IMR-90 (cell line): ENCODE measurements at regions not wholly inside any gene's neighbourhood (a gene's known extent, or its start where the extent isn't known, plus 50 kb on each side); places are given as distances from the start of the nearest gene placed in this dataset.

ENCODE experiments used
- ATAC-seq: fragments of 200-7000 bp; cut with Tn5 transposase; 2 replicates; pipeline ENCODE4 v1.9.1; 2020; ENCODE audit warnings: low read depth, mild to moderate bottlenecking, moderate library complexity
- BruUV-seq: library from RNA; stranded (reverse); fragments of 400-500 nt; replicated peaks from 2 replicates; lab custom pipeline; 2021; lab: Mats Ljungman, UMichigan
- CTCF ChIA-PET: fragments of 300-600 bp; formaldehyde crosslinking; extraction: SDS; loops from one replicate; lab custom pipeline; 2021; ENCODE audit warnings: antibody characterized with exemption; lab: Yijun Ruan, JAX
- POLR2A ChIA-PET: fragments of 300-600 bp; sonication (Branson Sonifier 250); formaldehyde crosslinking; loops from one replicate; lab custom pipeline; 2022; ENCODE audit warnings: antibody characterized with exemption; ENCODE audit not compliant: unreplicated experiment; lab: Charles Lee
- DNase-seq: peaks from one replicate; pipeline ENCODE4 v3.0.0; 2013
- H2AFZ ChIP-seq: replicated peaks from 2 replicates; pipeline ENCODE3; 2013; ENCODE audit warnings: low read length, mild to moderate bottlenecking; ENCODE audit not compliant: poor library complexity
- H2AK5ac ChIP-seq: 2 replicates; pipeline ENCODE4 v1.6.1; 2013; ENCODE audit warnings: low read depth, low read length, inconsistent platforms
- H2AK9ac ChIP-seq: replicated peaks from 2 replicates; pipeline ENCODE3; 2013; ENCODE audit warnings: mild to moderate bottlenecking, low read depth, low read length, moderate library complexity; ENCODE audit not compliant: poor library complexity
- H2BK120ac ChIP-seq: 2 replicates; pipeline ENCODE4 v1.6.1; 2013; ENCODE audit warnings: low read depth, low read length, inconsistent platforms
- H2BK15ac ChIP-seq: 3 replicates; pipeline ENCODE4 v1.6.1; 2013; ENCODE audit warnings: low read depth, low read length, inconsistent platforms
- H2BK20ac ChIP-seq: 2 replicates; pipeline ENCODE4 v1.6.1; 2013; ENCODE audit warnings: low read depth, mild to moderate bottlenecking, inconsistent platforms, low read length, moderate library complexity
- H2BK5ac ChIP-seq: 2 replicates; pipeline ENCODE4 v1.6.1; 2013; ENCODE audit warnings: mild to moderate bottlenecking, low read depth, low read length, inconsistent platforms; ENCODE audit not compliant: poor library complexity, severe bottlenecking
- H3K14ac ChIP-seq: replicated peaks from 2 replicates; pipeline ENCODE4 v1.6.1; 2013; ENCODE audit warnings: low read depth, low read length, inconsistent platforms
- H3K18ac ChIP-seq: 2 replicates; pipeline ENCODE4 v1.6.1; 2013; ENCODE audit warnings: low read depth, low read length, control low read depth
- H3K23ac ChIP-seq: 2 replicates; pipeline ENCODE4 v1.6.1; 2013; ENCODE audit warnings: low read depth, low read length, inconsistent platforms
- H3K27ac ChIP-seq: 2 replicates; pipeline ENCODE4 v1.5.1; 2013; ENCODE audit warnings: mild to moderate bottlenecking, control low read depth, low read length; ENCODE audit not compliant: insufficient read depth
- H3K27me3 ChIP-seq: 2 replicates; pipeline ENCODE4 v1.6.1; 2013; ENCODE audit warnings: low read length; ENCODE audit not compliant: control insufficient read depth, insufficient read depth
- H3K36me3 ChIP-seq: 2 replicates; pipeline ENCODE4 v1.6.1; 2013; ENCODE audit warnings: low read length, mixed read lengths; ENCODE audit not compliant: control insufficient read depth, insufficient read depth
- H3K4ac ChIP-seq: 2 replicates; pipeline ENCODE4 v1.6.1; 2013; ENCODE audit warnings: low read depth, low read length, inconsistent platforms
- H3K4me1 ChIP-seq: 2 replicates; pipeline ENCODE4 v1.6.1; 2013; ENCODE audit warnings: low read length, mixed read lengths; ENCODE audit not compliant: control insufficient read depth, insufficient read depth
- H3K4me2 ChIP-seq: 2 replicates; pipeline ENCODE4 v1.6.1; 2013; ENCODE audit warnings: low read depth, mild to moderate bottlenecking, control low read depth, low read length, moderate library complexity
- H3K4me3 ChIP-seq: 2 replicates; pipeline ENCODE4 v1.5.1; 2013; ENCODE audit warnings: low read depth, mild to moderate bottlenecking, control low read depth, low read length, moderate library complexity; ENCODE audit not compliant: insufficient read depth
- H3K56ac ChIP-seq: 2 replicates; pipeline ENCODE4 v1.6.1; 2013; ENCODE audit warnings: low read length, inconsistent platforms; ENCODE audit not compliant: insufficient read depth; ENCODE audit errors: extremely low read depth
- H3K79me1 ChIP-seq, 2 experiments: 2 replicates each; pipeline ENCODE4 v1.6.1; 2013; ENCODE audit warnings: low read length in 2 of 2, inconsistent platforms in 1 of 2, low read depth in 1 of 2
- H3K9ac ChIP-seq: 2 replicates; pipeline ENCODE4 v1.6.1; 2013; ENCODE audit warnings: low read depth, low read length, control low read depth
- H3K9me1 ChIP-seq: 2 replicates; pipeline ENCODE4 v1.6.1; 2013; ENCODE audit warnings: low read length, inconsistent platforms; ENCODE audit not compliant: insufficient read depth
- H3K9me3 ChIP-seq: 2 replicates; pipeline ENCODE4 v1.6.1; 2013; ENCODE audit warnings: low read length; ENCODE audit not compliant: control insufficient read depth, insufficient read depth
- H4K20me1 ChIP-seq: 2 replicates; pipeline ENCODE4 v1.6.1; 2013; ENCODE audit warnings: low read length, inconsistent platforms; ENCODE audit not compliant: insufficient read depth
- H4K5ac ChIP-seq: 2 replicates; pipeline ENCODE4 v1.6.1; 2013; ENCODE audit warnings: mild to moderate bottlenecking, low read depth, low read length, control low read depth
- H4K8ac ChIP-seq, 2 experiments: 2 replicates each; pipeline ENCODE4 v1.6.1; 2013; ENCODE audit warnings: low read depth in 2 of 2, low read length in 2 of 2, control low read depth in 1 of 2, inconsistent platforms in 1 of 2
- H4K91ac ChIP-seq: 2 replicates; pipeline ENCODE4 v1.6.1; 2013; ENCODE audit warnings: low read depth, low read length, inconsistent platforms; ENCODE audit not compliant: insufficient read depth
- MXI1 ChIP-seq: IDR thresholded peaks from 2 replicates; pipeline ENCODE4 v1.6.1; 2012; ENCODE audit warnings: low read depth, mild to moderate bottlenecking, low read length, moderate library complexity, borderline replicate concordance
- dilution Hi-C: fragments of 300-500 bp; cut with HindIII; formaldehyde crosslinking; loops from one replicate; pipeline ENCODE4 v1.14.3; 2018; ENCODE audit warnings: low sequenced_read_pairs; ENCODE audit not compliant: unreplicated experiment
- in situ Hi-C: fragments of 300-500 bp; cut with MboI; formaldehyde crosslinking; loops from 3 replicates; pipeline ENCODE4 v1.14.3; 2019; ENCODE audit warnings: low sequenced_read_pairs, inconsistent platforms, mixed read lengths
- intact Hi-C: fragments of 100-400 bp; cut with micrococcal nuclease; formaldehyde crosslinking; loops from 2 replicates; pipeline ENCODE4 v1.10.0; 2022

- ATAC-seq (no peak), DNase-seq (no peak)
- Histone ChIP-seq H3K27ac (no peak overlapping the region), H4K5ac (no peak overlapping the region), H3K36me3 (no peaks in the 10 kb centered on the region), H2AK5ac (no peak overlapping the region), H3K14ac (no peak overlapping the region), H3K18ac (no peak overlapping the region), H3K4me3 (no peak overlapping the region), H3K4me1 (0 out of 2 replicates have a peak, but pooled peaks cover 2% of the 10 kb centered on the region), H3K23ac (no peak overlapping the region), H2AFZ (no peak overlapping the region), H2BK15ac (no peak overlapping the region), H2AK9ac (peak overlapping the region; percentile 26), H2BK5ac (no peak overlapping the region), H4K8ac (no peak overlapping the region), H3K4ac (no peak overlapping the region), H4K91ac (no peak overlapping the region), H3K56ac (no peak overlapping the region), H4K20me1 (no peaks in the 10 kb centered on the region), H3K9ac (no peak overlapping the region), H3K79me1 (no peaks in the 10 kb centered on the region), H3K4me2 (no peak overlapping the region), H2BK120ac (no peak overlapping the region), H3K9me3 (no peaks in the 10 kb centered on the region), H3K27me3 (peaks cover 33% of the 10 kb centered on the region), H3K9me1 (no peaks in the 10 kb centered on the region), H2BK20ac (no peak overlapping the region)
- POLR2A ChIA-PET: no interaction called here
- BruUV-seq: no TSS peak
- dilution Hi-C loops (no loop called here), intact Hi-C loops (no loop called here), in situ Hi-C loops (no loop called here)
- CTCF ChIA-PET: no interaction called here
- no peak for TF ChIP-seq MXI1
Observed at GRCh38 chr3:127066635-127067034, 83.7 kb downstream of the PLXNA1 start.
